HG03439 (cell line): ENCODE measurements at regions not wholly inside any gene's neighbourhood (a gene's known extent, or its start where the extent isn't known, plus 50 kb on each side); places are given as distances from the start of the nearest gene placed in this dataset.

Experiments used
- ATAC-seq: cut with Tn5 transposase; IDR thresholded peaks from one replicate; pipeline ENCODE4 v1.9.1; 2021; ENCODE audit warnings: mild to moderate bottlenecking, moderate library complexity; ENCODE audit not compliant: unreplicated experiment

DNA sequence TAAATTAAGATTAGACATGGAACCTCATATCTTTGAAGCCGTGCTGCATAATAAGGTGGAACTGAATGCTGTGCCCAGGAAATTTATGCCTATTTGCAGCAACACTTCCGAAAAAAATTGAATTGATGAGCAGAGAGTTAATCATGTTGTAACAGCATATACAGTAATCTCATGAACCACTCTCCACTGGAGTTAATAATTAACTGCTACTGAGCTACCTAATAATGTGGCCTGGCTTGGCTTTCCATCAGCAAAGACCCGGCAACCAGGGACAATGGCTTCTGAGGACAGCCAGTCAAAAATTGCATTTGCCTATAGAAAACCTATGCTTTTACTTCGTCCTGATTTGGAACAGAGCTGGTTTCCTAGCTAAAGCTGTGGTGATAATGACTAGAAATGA is 63.8 kb upstream of the GATB start:
- ATAC-seq = no peak

- no peak for ATAC-seq
These were observed 61.5 kb upstream of the GATB start for GRCh38 chr4:151822331-151822730.

GRCh38 chr4:151820004-151820403 is 59.2 kb upstream of the GATB start:
- ATAC-seq = no peak

DNA sequence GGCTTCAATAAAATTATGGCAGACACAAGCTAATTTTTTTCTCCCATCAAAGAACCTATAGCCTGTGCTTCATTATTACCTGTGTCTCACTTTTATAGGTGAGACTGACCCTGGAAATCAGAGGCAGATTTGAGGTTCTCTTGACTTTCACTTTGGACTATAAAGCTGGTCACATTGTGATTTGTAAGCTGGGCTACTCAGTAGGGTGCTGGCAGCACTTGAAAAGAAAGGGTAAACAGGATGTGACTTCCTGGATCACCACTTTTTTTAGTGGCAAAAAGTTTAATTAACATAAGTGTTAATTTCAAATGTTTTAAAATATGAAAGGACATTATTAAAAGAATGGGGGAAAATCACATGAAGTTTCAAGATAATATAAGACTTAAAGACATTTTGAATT is 50.6 kb upstream of the GATB start:
- no peak for ATAC-seq
